ENCODE measurements at regions not wholly inside any gene's neighbourhood (a gene's known extent, or its start where the extent isn't known, plus 50 kb on each side); places are given as distances from the start of the nearest gene placed in this dataset.

DNA sequence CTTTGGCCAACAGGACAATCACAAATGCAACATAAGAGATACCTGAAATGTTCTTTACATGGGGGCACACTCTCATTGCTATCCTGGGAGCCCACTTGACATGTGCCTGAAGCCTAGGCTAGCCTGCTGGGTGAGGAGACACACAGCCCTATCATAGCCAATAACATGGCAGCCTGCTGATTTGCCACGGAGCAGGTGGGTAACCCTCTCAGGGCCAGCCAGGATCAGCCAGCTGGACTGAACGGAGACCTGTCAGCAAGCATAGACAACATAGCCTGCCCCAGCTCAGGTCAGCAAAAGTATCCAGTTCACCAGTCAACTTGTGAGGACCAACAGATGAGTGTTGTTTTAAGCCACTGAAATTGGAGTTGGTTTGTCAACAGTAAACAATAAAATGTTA is 566.5 kb downstream of the DCDC2C start:
- DNase-seq = no peak

DNA sequence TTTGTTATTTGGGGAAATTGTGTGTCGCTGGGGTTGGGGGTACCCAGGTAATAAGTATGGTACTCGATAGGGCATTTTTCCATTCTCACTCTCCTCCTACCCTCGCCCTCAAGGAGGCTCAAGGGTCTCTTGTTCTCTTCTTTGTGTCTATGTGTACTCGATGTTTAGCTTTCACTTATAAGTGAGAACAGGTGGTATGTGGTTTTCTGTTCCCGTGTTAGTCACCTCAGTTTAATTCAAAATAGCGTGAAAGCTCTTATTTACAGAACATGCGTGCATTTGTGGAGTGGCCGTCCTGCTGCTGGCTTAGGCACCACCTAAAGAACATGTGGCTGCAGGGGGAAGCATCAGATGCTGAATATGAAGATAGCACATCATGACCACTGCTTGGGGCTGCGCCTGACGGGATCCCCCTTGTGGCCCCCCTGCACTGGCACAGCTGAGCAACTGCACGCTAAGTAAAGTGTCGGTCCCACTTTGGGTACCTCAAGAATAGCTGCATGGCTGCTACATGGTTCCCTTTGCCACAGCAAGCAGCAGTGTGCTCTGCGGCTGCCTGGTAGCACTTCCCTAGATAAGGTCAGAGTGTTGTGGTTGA is 569.0 kb downstream of the DCDC2C start:
- no peak for DNase-seq

DNA sequence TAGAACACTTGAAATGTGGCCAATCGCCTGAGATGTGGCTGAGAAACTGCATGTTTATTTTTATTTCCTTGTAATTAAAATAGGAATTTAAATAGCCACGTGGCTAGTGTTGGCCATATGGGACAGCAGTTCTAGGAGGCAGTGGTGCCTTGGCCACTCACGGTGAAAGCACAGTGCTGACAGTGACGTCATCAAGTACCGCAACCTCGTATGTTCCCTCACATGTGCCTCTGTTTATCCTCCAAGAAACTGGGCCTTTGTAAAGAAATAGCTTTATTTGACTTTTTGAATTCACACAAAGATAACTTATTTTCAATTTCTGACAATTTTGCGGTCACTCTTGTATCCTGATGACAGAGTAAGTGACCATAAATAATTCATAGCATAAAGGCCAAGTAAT is 575.0 kb downstream of the DCDC2C start:
- DNase-seq = no peak

DNA sequence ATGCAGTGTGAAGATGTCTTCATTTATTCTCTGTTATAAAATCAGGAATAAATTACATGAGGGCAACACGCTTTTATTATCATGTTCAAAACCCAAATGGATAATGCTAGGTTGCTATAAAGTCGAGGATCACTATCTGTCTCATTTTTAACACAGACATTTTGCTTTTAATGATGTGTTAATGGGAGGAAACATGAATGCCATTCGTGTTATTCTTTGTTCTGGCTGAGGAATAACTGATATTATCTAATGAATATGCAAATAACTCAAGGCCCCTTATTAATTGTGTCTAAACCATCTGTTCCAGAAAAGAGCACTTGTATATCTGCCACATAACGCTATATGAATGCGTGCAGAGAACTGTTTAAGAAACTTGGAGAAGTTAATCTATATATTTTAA is 576.1 kb downstream of the DCDC2C start:
- DNase-seq = no peak

DNA sequence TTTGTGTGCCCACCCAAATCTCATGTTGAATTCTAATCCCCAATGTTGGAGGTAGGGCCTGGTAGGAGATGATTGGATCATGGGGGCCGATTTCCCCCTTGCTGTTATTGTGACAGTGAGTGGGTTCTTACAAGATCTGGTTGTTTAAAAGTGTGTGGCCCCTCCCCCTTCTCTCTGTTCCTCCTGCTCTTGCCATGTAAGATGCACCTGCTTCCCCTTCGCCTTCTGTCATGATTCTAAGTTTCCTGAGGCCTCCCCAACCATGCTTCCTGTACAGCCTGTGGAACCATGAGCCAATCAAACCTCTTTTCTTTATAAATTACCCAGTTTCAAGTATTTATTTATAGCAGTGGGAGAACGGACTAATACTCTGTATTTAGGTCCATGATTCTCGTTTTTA is 588.1 kb downstream of the DCDC2C start:
- no peak for DNase-seq

DNA sequence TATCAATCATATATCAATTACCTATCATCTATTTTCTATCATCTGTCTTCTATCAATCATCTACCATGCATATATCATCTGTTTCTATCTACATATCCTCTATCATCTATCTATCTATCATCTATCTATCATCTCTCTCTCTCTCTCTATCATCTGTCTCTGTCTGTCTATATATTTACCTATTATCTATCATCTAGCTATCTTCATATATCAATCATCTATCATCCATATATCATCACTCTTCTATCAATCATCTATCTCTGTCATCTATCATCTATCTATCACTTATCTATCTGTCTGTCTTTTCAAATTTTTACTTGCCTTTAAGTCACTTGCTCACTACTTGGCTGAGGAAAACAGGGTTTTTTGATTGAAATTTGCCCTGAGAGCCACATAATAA is 592.3 kb downstream of the DCDC2C start:
- no peak for DNase-seq

DNA sequence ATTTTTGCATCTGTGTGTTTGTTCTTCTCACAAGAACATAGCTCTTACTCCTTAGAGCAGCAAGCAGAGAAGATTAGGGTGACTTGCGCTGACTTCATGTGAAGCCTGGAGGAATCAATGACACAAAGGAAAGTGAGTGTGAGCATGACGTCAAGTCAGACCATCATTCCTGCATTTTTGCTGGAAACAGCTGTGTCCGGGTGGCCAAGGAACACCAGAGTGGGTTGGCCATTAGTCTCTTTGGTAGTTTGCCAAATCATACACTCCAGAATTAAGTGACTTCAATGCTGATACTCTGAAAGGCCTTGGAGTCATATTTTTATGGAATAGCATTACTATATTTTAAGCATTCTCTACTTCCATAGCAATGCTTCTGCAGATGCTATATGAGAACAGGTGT is 597.2 kb downstream of the DCDC2C start:
- DNase-seq = no peak

DNA sequence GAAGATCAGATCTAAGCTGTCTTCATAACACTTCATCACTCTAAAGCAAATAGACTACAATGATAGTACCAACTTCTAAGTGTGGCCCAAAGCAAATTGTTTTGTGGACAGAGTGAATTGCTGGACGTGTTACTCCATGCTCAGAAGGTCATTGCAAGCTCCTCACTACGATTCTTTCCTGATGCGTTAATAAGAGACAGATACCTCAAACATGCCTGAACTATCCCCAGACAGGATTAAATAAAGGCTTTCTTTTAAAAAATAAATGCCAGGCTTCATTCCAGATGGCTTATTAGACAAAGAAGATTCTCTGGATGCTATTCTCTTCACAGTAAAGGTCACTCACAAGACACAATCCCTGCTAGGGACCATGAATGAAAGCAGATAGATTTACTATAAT is 621.2 kb downstream of the DCDC2C start:
- DNase-seq = no peak

DNA sequence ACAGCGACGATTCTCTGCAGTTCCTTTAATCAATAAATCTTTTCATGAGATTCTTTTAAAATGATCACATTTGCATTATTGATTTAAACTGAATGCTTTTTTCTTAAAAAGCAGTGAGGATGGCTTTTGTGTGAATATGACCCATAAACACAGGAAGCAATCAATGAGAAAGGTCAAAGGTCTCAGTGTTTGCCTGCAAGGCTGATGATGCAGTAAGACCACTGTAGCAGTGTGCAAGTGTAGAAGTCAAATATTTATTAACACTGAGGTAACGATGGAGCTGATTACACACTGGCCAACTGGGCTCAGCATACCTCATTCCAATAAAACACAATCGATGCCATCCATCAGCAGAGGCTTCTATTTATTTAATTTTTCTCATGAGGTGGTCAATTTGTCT is 633.5 kb downstream of the DCDC2C start:
- no peak for DNase-seq

DNA sequence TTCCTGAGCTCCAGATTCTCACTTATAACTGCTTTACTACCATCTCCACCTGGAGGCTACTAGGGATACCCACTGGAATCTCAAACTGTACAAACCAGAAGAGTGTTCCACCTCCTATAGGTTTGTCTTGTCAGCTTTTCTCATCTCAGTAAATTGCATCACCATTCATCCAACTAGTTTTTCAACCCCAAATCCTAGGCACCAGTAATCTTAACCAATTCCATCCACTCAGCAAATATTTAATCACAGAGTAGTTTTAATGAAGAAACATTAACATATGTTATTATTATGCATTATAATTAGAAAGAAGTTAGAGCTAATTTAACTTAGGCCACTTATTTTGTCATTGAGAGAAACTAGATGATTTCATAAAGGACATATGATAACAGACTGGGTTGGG is 635.0 kb downstream of the DCDC2C start:
- no peak for DNase-seq

DNA sequence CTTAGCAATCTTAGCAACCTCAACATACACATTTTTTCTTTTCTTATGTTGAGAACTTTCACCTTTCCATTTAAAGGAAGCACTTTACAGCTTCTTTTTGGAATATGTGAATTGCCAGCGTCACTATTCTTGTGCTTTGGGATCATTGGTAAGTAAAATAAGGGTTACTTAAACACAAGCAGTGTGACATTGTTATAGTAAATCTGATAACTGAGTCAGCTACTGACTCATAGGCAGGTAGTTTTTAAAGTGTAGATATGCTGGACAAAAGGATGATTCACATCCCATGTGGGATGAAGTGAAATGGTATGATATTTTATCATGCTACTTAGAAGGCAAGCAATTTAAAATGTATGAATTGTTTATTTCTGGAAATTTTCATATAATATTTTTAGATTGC is 637.2 kb downstream of the DCDC2C start:
- no peak for DNase-seq

DNA sequence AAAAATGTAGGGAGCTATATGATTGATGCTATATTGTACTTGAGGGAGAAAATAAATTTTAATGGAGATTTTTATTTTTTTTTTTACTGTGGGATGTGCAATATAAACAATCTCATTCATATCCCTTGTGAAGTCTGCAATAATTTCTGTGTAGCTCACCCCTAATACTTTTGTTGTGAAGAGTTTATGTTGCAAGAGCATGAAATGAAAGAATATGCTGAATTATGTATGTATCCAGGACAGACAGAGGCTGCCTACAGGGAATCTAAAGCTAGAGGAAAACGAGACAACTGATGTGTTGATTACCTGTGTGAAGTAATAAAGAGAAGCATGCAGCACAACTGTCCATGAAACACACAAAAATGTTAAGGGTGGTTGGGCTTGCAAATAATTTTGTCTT is 643.3 kb downstream of the DCDC2C start:
- no peak for DNase-seq

DNA sequence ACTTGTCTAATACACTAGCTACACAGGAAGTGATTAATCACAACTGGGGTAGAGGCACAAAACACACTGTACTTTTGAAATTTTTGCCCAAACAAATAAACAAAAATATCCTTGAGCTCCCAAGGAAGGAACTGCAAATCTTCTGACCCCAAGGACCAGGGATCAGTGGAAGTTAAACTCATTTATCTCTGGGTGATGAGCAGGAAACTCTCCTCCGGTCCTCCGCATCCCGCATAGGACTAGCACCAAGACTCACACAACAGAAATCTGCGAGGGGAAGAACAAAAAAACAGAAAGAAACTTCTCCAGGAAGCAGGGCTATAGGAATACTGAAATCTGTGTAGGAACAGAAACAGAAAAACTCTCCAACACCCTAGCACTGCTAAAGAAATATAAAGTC is 650.3 kb downstream of the DCDC2C start:
- DNase-seq = no peak

DNA sequence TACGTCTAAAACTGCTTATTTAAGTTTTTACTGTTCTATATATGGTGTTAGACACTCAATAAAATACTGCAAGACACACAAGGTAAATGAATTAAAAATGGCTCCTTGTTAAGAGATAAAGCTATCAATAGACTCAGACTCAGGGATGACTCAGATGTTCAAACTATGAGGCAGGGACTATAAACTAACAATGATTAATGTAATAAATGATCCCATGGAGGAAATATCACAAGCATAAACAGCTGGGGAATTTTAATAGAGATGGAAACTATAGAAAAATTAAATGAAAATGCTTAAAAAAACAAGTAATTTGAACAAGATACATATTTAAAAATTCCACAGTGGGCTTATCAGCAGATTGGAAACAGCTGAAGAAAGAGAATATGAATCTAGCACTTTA is 650.8 kb downstream of the DCDC2C start:
- DNase-seq = no peak

DNA sequence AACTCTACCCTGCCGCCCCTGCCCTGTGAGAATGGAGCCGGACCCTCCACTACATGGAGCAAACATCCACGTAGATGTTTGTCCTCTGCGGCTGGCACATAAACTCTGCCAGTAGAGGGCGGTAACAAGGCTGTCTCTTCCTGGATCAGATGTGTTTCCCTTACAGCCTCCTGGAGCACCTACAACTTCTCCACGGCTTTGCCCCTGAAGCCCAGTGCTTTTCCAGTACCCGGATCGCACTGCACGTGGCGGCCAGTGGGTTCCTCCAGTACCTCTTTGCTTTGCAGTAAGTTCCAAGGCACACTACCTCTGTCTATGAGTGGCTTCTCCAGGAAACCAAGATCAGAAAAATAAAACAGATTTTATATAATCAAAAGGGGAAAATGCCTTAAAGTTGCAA is 651.3 kb downstream of the DCDC2C start:
- no peak for DNase-seq

DNA sequence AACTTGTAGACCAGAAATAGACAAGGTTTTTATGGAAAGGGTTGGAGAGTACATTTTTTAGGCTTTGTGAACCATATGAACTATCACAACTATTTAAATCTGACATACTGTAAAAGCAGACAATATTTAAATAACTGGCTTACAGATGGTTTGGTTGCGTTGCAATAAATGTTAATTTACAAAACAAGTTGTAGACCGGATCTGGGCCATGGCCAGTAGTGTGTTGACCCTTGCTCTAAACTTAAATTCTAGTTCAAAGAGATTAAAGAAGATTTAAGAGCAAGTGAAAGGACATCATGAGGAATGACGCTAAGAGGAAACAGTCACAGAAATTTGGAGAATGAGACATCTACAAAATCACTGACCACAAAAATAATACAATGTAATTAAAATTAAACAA is 652.7 kb downstream of the DCDC2C start:
- DNase-seq = no peak

DNA sequence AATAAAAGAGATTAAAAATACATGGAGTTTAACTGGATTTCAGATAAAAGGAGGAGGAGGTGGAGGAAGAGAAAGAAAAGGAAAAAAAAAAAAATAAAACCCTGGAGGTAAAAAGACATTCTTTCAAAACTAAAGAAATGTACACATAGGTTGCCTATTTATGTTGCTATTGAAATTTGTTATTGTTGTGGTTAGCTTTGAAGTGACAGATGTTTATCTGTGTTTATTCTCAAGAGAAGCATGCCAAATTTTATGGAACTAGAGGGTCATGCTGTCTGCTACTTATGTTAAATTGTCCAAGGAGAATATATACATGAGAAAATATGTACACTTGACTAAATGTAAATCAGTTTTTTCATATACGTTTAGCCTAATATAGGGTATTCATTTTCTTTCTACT is 653.2 kb downstream of the DCDC2C start:
- DNase-seq = no peak

DNA sequence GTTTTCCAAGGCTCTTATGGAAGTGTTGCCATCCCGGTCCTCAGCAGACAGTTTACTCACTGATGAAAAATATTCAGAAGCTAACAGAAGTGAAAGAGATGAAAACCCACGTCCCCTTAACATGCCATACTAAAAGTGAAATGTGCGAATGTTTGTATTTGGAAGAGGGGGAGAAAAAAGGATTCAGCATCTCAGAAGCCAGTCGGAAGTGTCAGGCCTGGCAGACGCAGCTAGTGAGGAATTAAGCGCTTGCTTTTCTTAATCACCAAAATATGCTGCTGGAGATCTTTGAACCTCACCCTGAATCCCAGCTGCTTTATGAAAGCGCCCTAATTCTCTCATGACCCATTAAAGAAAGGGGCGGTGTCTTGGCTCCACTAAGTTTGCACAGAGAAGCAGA is 653.7 kb downstream of the DCDC2C start:
- DNase-seq = no peak

DNA sequence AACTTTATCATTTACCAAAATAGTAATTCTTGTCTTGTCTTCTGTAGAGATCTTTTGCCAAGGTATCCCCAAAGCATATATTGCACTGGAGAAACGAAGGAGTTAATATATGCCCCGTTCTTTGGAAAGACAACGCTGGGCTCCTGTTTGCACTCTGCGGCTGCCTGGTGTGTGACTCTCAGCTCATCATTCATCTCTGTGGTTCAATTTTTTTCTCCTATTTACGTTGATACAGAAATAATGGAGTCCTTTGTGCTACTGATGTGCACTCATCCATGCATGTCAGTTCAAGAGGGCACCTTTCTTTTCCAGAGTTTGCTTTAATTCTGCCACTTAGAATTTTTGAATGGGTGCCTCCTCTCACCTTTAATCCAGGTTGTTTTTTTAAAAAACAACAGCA is 655.5 kb downstream of the DCDC2C start:
- DNase-seq = no peak

DNA sequence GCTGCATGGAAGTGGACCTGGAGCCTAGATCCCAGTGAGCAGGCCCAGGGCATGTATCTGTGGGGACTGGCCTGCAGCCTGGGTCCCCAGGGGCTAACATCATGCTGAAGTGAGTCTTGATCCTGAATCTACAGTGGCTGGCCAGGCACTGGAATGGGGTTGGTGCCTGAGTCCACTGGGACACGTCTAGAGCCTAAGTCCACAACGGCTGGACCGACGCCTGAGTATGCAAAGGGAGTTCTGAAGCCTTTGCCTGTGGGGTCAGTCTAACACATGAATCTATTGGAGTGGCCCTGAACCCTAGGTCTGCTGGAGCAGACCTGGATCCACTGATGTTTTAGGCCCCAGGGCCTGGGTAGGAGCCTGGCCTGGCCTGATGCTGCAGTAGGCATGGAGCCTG is 665.5 kb downstream of the DCDC2C start:
- DNase-seq = no peak

DNA sequence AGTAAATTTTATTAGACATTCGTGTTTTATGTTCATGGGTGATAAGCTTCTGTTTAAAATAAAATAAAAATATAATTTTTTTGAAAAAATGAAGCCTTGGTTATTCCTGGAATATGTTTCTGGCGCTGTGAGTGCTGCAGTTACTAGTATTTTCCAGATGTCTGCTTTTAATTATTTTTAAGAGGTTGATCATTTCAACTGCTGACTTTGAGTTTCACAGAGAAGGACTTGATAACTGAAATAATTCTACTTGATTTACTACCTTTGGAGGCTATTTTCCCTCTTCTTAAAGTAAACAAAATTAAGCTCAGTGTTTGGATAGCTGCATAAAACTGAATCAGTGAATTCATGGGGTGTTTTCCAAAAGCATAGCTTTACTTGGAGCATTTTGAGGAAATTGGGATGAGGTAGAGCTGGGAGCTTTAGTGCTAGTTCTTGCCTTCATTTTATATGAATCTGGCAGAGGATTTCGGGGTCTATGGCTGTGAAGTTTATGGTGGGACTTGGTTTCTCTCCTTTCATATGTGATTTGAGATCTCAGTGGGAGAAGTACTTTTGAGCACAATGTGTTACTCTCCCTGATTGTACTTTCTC is 666.5 kb downstream of the DCDC2C start:
- no peak for DNase-seq

DNA sequence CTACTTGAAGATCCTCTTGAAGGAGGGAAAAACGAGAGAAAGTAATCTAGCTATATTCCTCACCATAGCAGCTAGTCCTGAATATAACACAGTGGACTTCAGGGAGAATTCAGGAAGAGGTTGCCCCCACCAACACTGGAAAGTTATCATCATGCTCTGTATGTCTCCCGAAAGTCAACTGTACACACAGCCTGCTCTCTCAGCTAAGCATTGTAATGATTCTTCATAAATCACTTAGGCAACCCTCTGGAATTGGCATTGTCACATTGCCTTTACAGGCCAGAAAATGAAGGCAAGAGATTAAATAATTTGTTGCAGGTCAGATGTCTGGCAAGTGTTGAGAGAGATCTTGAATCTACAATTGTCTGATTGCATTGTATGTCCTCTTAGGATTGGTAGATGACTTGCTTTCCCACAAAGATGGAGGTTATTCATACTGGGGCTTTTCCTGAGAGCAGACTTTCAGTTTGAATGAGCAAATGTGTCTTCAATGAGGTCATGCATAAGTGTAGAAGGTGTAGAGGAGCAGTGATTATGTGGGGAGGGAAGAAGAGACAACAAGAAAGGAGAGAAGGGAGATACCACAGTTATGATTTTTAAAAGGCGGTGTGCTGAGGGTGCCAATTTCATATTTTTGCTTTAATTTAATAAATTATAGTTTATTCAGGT is 667.2 kb downstream of the DCDC2C start:
- no peak for DNase-seq

DNA sequence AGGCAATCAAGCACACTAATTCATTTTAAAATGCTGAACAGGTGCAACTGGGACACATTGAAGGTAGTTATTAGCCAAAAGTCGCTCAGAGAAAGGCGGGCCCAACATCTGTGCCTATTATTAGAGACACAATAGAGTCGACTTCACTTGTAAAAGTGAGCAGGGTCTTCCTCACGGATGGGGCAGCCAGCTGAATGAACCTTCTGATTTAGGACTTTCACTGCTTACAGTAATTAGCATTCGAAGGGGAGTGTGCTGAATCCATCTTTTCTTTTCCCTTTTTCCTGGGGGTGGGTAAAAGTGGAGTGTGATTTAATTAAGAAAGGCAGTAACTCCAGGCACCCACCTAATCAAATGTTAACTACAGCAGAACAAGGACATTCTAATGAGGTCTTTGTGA is 677.7 kb downstream of the DCDC2C start:
- DNase-seq = no peak

DNA sequence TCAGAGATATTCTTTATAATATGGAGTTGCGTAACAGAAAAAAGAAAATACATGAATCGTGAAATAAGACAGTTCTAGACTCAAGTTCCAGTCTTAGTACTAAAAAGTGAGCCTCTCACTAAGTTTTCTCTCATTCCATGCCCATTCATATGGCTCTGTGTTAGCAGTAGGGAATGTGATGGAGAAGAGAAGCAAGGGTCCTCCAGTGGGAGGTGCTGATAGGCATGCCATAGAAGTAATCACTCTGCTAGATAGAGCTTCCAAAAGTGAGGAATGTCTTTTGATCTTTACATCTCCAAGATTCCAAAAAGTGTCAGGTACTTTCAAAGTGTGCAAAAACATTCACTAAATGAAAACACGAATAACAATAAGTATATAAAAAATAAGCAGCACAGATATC is 678.4 kb downstream of the DCDC2C start:
- DNase-seq = no peak

DNA sequence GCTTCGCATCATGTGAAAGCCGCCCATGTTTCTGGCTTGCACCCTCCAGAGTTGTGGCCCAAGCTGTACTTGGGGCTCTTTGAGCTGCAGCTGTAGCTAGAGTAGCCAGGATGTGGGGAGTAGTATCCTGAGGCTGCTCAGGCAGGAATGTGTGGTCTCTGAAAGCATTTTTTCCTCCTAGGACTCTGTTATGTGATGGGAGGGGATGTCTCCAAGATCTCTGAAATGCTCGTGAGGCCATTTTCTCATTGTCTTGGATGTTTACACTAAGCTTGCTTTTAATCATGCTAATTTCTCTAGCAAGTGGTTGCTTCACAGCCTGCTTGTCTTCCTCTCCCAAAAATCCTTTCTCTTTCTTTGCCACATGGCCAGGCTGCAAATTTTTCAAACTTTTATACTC is 687.6 kb downstream of the DCDC2C start:
- no peak for DNase-seq

Measured in SIG-M5 (cell line).